Trophoblast cell (in vitro differentiated cells and primary cell): ENCODE measurements at regions not wholly inside any gene's neighbourhood (a gene's known extent, or its start where the extent isn't known, plus 50 kb on each side); places are given as distances from the start of the nearest gene placed in this dataset.

Source experiments
- DNase-seq, 2 donors: peaks; one replicate each; pipeline ENCODE4 v3.0.0-alpha.2; 2016
- H2AFZ ChIP-seq: 2 replicates; pipeline ENCODE4 v1.6.1; 2013; ENCODE audit warnings: low read length, moderate library complexity, mild to moderate bottlenecking; ENCODE audit not compliant: insufficient read depth, poor library complexity
- H2AK5ac ChIP-seq: 2 replicates; pipeline ENCODE4 v1.6.1; 2013; ENCODE audit warnings: mild to moderate bottlenecking, low read length
- H2BK120ac ChIP-seq: 2 replicates; pipeline ENCODE4 v1.6.1; 2013; ENCODE audit warnings: low read length, mild to moderate bottlenecking, moderate library complexity; ENCODE audit not compliant: insufficient read depth, poor library complexity
- H2BK12ac ChIP-seq: 2 replicates; pipeline ENCODE4 v1.6.1; 2013; ENCODE audit warnings: mild to moderate bottlenecking, low read length, moderate library complexity
- H2BK5ac ChIP-seq: 2 replicates; pipeline ENCODE4 v1.6.1; 2013; ENCODE audit warnings: low read length, low read depth, moderate library complexity, mild to moderate bottlenecking; ENCODE audit not compliant: poor library complexity
- H3K14ac ChIP-seq: 2 replicates; pipeline ENCODE4 v1.6.1; 2013; ENCODE audit warnings: mild to moderate bottlenecking, low read length
- H3K18ac ChIP-seq: 2 replicates; pipeline ENCODE4 v1.6.1; 2013; ENCODE audit warnings: mild to moderate bottlenecking, low read length
- H3K23ac ChIP-seq: 2 replicates; pipeline ENCODE4 v1.6.1; 2013; ENCODE audit warnings: low read length
- H3K27ac ChIP-seq: 2 replicates; pipeline ENCODE4 v1.5.1; 2013; ENCODE audit warnings: low read depth, mild to moderate bottlenecking, inconsistent platforms, low read length, moderate library complexity
- H3K27me3 ChIP-seq: 2 replicates; pipeline ENCODE4 v1.6.1; 2013; ENCODE audit warnings: inconsistent platforms, mild to moderate bottlenecking, low read length, moderate library complexity; ENCODE audit not compliant: insufficient read depth
- H3K36me3 ChIP-seq, 2 experiments: 1 replicate in 1 of 2; 2 replicates in 1 of 2; pipeline ENCODE4 v1.6.1; 2013; ENCODE audit warnings: low read length in 2 of 2, mild to moderate bottlenecking in 2 of 2, moderate library complexity in 1 of 2; ENCODE audit not compliant: insufficient read depth in 2 of 2, control insufficient read depth in 1 of 2
- H3K4ac ChIP-seq: 2 replicates; pipeline ENCODE4 v1.6.1; 2013; ENCODE audit warnings: low read depth, mild to moderate bottlenecking, low read length, moderate library complexity
- H3K4me1 ChIP-seq, 2 experiments: 1 replicate in 1 of 2; 2 replicates in 1 of 2; pipeline ENCODE4 v1.6.1; 2013; ENCODE audit warnings: low read length in 2 of 2, mild to moderate bottlenecking in 2 of 2, moderate library complexity in 1 of 2; ENCODE audit not compliant: insufficient read depth in 2 of 2, control insufficient read depth in 1 of 2
- H3K4me2 ChIP-seq: 2 replicates; pipeline ENCODE4 v1.6.1; 2013; ENCODE audit warnings: inconsistent platforms, mild to moderate bottlenecking, low read length, moderate library complexity
- H3K4me3 ChIP-seq: 2 replicates; pipeline ENCODE4 v1.5.1; 2013; ENCODE audit warnings: mild to moderate bottlenecking, low read depth, low read length, inconsistent platforms
- H3K79me1 ChIP-seq: one replicate; pipeline ENCODE4 v1.6.1; 2013; ENCODE audit warnings: low read length
- H3K79me2 ChIP-seq: 2 replicates; pipeline ENCODE4 v1.6.1; 2013; ENCODE audit warnings: low read length, mild to moderate bottlenecking; ENCODE audit not compliant: control insufficient read depth, insufficient read depth, poor library complexity
- H3K9ac ChIP-seq: 2 replicates; pipeline ENCODE4 v1.6.1; 2013; ENCODE audit warnings: mild to moderate bottlenecking, low read length
- H3K9me3 ChIP-seq: 2 replicates; pipeline ENCODE4 v1.6.1; 2013; ENCODE audit warnings: low read depth, mild to moderate bottlenecking, control low read depth, inconsistent platforms, low read length; ENCODE audit not compliant: insufficient read depth
- H4K12ac ChIP-seq: 2 replicates; pipeline ENCODE4 v1.6.1; 2013; ENCODE audit warnings: low read depth, mild to moderate bottlenecking, low read length, moderate library complexity
- H4K8ac ChIP-seq: 2 replicates; pipeline ENCODE4 v1.6.1; 2013; ENCODE audit warnings: low read depth, mild to moderate bottlenecking, low read length, moderate library complexity
- H4K91ac ChIP-seq: one replicate; pipeline ENCODE4 v1.6.1; 2013; ENCODE audit warnings: low read depth, mild to moderate bottlenecking, low read length, moderate library complexity
- WGBS: extraction: QIAGEN DNeasy Blood & Tissue Kit; methylation state at CpG from one replicate; pipeline ENCODE4 v1.1.7; 2013; ENCODE audit warnings: missing lambda C conversion rate; ENCODE audit not compliant: insufficient read length, insufficient coverage; ENCODE audit errors: extremely low coverage; 5-methylcytosine and 5-hydroxymethylcytosine counted together

DNA sequence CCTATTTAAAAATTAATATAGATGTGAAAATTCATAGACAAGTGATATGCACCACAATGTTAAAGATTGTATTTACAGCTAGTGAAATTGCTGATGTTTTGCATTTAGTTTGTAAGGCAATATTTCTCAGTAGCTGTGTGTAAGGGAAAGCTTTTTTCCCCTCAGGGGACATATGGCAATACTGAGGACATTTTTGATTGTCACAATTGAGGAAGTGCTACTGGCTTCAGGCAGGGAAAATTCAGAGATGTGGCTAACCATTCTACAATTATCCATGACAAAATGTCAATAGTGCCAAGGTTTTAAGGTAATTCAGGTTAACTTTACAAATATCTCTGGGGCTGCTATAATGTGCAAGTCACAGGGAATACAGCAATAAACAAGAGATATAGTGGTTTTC lies 66.1 kb upstream of the IL15 start:
- H3K79me1 ChIP-seq, result no peaks in the 10 kb centered on the region
- H3K18ac ChIP-seq, result no peak overlapping the region
- no peak overlapping the region for H3K14ac ChIP-seq
- no peak overlapping the region for H2AK5ac ChIP-seq
- no peak overlapping the region for H2BK12ac ChIP-seq
- H3K4me1 ChIP-seq, result no peaks in the 10 kb centered on the region
- H4K91ac ChIP-seq, result no peak overlapping the region
- no peak overlapping the region for H2BK120ac ChIP-seq
- H3K79me2 ChIP-seq, result no peaks in the 10 kb centered on the region
- no peak overlapping the region for H2BK5ac ChIP-seq
- H3K23ac ChIP-seq, result no peak overlapping the region
- H4K12ac ChIP-seq, result no peak overlapping the region
- H3K4me3 ChIP-seq, result no peak overlapping the region
- no peak overlapping the region for H3K9ac ChIP-seq
- H3K4me2 ChIP-seq, result no peak overlapping the region
- H4K8ac ChIP-seq, result no peak overlapping the region
- peak in 1 of 2 donors; percentile 9 for DNase-seq
- H3K27ac ChIP-seq, result no peak overlapping the region
- no peaks in the 10 kb centered on the region for H3K36me3 ChIP-seq
- H3K9me3 ChIP-seq, result no peaks in the 10 kb centered on the region
- H3K27me3 ChIP-seq, result no peaks in the 10 kb centered on the region
- no peak overlapping the region for H3K4ac ChIP-seq
- H2AFZ ChIP-seq, result no peak overlapping the region

DNA sequence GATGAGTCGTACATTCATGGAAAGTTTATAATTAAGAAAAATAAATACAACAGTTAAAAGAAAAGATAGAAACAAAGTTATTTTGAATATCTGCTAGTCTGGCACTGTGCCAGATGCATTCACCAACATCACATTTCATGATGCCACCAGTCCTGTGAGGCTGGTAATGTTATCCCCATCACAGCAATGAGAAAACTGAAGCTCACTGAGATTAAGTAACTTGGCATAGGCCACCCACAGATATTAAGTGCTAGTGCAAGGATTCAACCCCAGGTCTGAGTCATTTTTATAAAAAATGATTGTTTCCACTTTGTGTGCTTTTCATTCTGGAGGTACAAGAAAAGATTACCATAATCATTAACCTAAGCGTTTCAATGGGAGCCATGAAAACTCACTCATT lies 65.0 kb upstream of the IL15 start:
- H3K36me3 ChIP-seq, result no peaks in the 10 kb centered on the region
- no peak overlapping the region for H4K91ac ChIP-seq
- H3K4me3 ChIP-seq, result no peak overlapping the region
- no peak overlapping the region for H2BK120ac ChIP-seq
- H3K23ac ChIP-seq, result no peak overlapping the region
- H3K4ac ChIP-seq, result no peak overlapping the region
- no peaks in the 10 kb centered on the region for H3K79me1 ChIP-seq
- no peak overlapping the region for H2AFZ ChIP-seq
- no CpG with 5 or more reads among the region's 2 CpGs for WGBS
- no peak overlapping the region for H3K4me2 ChIP-seq
- H3K27me3 ChIP-seq, result no peaks in the 10 kb centered on the region
- no peak overlapping the region for H4K8ac ChIP-seq
- no peak overlapping the region for H4K12ac ChIP-seq
- no peak overlapping the region for H2BK5ac ChIP-seq
- no peak overlapping the region for H3K14ac ChIP-seq
- no peak overlapping the region for H2AK5ac ChIP-seq
- no peaks in the 10 kb centered on the region for H3K79me2 ChIP-seq
- no peak overlapping the region for H3K27ac ChIP-seq
- H3K9ac ChIP-seq, result no peak overlapping the region
- no peak for DNase-seq
- no peak overlapping the region for H3K18ac ChIP-seq
- no peaks in the 10 kb centered on the region for H3K4me1 ChIP-seq
- no peaks in the 10 kb centered on the region for H3K9me3 ChIP-seq
- no peak overlapping the region for H2BK12ac ChIP-seq

DNA sequence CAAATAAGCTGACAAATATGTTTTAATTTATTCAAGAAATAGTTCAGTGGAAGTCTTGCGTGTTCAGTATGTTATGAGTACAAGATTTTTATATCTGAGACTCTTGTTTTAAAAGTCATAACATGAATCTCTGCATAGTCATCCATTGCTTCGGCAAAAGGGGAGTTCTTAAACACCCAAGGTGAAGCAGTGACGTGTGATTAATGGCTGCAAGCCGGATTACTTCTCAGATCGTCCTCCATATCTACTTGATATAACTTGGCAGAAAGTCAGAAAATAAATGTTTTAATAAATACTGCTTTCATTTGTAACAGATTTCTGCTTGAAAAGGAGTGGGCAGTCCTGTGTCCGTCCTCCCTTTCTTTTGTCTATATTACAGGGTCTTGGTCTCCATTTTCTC lies 64.6 kb upstream of the IL15 start:
- H3K4ac ChIP-seq, result no peak overlapping the region
- H4K12ac ChIP-seq, result no peak overlapping the region
- H3K9ac ChIP-seq, result no peak overlapping the region
- no peaks in the 10 kb centered on the region for H3K27me3 ChIP-seq
- H3K79me2 ChIP-seq, result no peaks in the 10 kb centered on the region
- no peak overlapping the region for H3K4me3 ChIP-seq
- no peak overlapping the region for H2BK120ac ChIP-seq
- no peak overlapping the region for H3K18ac ChIP-seq
- H4K91ac ChIP-seq, result no peak overlapping the region
- H4K8ac ChIP-seq, result no peak overlapping the region
- no peaks in the 10 kb centered on the region for H3K79me1 ChIP-seq
- no peak overlapping the region for H2AFZ ChIP-seq
- H3K4me2 ChIP-seq, result no peak overlapping the region
- no peak overlapping the region for H3K14ac ChIP-seq
- no peak overlapping the region for H3K23ac ChIP-seq
- H3K27ac ChIP-seq, result no peak overlapping the region
- H2BK5ac ChIP-seq, result no peak overlapping the region
- H3K36me3 ChIP-seq, result no peaks in the 10 kb centered on the region
- H3K9me3 ChIP-seq, result no peaks in the 10 kb centered on the region
- H2BK12ac ChIP-seq, result no peak overlapping the region
- DNase-seq, result no peak
- no peak overlapping the region for H2AK5ac ChIP-seq
- no peaks in the 10 kb centered on the region for H3K4me1 ChIP-seq
- no CpG with 5 or more reads among the region's 6 CpGs for WGBS

DNA sequence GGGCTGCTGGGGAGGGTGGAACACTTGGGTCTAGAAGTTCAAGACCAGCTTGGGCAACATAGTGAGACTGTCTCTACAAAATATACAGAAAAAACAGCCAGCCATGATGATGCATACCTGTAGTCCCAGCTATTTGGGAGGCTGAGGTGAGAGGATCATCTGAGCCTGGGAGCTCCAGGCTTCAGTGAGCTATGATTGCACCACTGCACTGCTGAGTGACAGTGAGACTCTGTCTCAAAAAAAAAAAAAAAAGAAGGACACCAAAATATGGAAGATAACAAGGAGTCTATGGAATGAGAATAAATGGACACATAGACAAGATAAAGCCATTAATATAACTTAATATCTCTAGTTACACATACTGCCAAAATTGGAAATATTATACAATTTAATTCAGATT lies 62.7 kb upstream of the IL15 start:
- H3K79me2 ChIP-seq, result no peaks in the 10 kb centered on the region
- no peaks in the 10 kb centered on the region for H3K36me3 ChIP-seq
- H4K12ac ChIP-seq, result no peak overlapping the region
- H3K79me1 ChIP-seq, result no peaks in the 10 kb centered on the region
- H3K27ac ChIP-seq, result no peak overlapping the region
- no peak overlapping the region for H4K8ac ChIP-seq
- H2BK5ac ChIP-seq, result no peak overlapping the region
- no peak overlapping the region for H3K23ac ChIP-seq
- no peak overlapping the region for H3K14ac ChIP-seq
- no peak overlapping the region for H2BK120ac ChIP-seq
- no peaks in the 10 kb centered on the region for H3K4me1 ChIP-seq
- H3K27me3 ChIP-seq, result no peaks in the 10 kb centered on the region
- H4K91ac ChIP-seq, result no peak overlapping the region
- H3K9ac ChIP-seq, result no peak overlapping the region
- DNase-seq, result no peak
- H3K4me3 ChIP-seq, result no peak overlapping the region
- no peak overlapping the region for H2AK5ac ChIP-seq
- H3K4me2 ChIP-seq, result no peak overlapping the region
- no peaks in the 10 kb centered on the region for H3K9me3 ChIP-seq
- no peak overlapping the region for H2BK12ac ChIP-seq
- no peak overlapping the region for H2AFZ ChIP-seq
- H3K18ac ChIP-seq, result no peak overlapping the region
- no peak overlapping the region for H3K4ac ChIP-seq

DNA sequence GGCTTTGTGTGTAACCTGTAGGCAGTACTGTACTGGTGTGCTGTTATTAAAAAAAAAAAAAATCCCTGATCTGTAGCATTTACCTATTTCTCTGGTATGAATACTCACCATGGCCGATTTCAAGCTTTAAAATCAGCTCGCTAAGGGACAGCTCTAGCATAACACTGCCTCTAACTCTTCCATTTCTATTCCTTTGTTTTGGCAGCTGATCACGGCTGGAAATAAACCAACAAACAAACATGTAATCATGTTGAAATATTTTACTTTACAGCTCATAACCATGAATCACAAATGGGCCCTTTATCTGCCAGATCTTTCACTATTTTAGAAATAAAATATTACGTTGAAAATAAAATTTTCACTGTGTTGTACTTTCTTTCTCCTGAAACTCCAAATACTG lies 60.5 kb upstream of the IL15 start:
- Histone ChIP-seq H2BK120ac (no peak overlapping the region), H2AFZ (no peak overlapping the region), H3K14ac (no peak overlapping the region), H3K4ac (no peak overlapping the region), H3K9me3 (no peaks in the 10 kb centered on the region), H3K79me2 (no peaks in the 10 kb centered on the region), H3K9ac (no peak overlapping the region), H3K23ac (no peak overlapping the region), H2AK5ac (no peak overlapping the region), H3K4me3 (no peak overlapping the region), H3K4me1 (no peaks in the 10 kb centered on the region), H3K18ac (no peak overlapping the region), H3K36me3 (no peaks in the 10 kb centered on the region), H3K4me2 (no peak overlapping the region), H4K8ac (no peak overlapping the region), H4K12ac (no peak overlapping the region), H2BK12ac (no peak overlapping the region), H2BK5ac (no peak overlapping the region), H3K27me3 (no peaks in the 10 kb centered on the region), H3K79me1 (no peaks in the 10 kb centered on the region), H3K27ac (no peak overlapping the region), H4K91ac (no peak overlapping the region)
- no peak for DNase-seq
- WGBS, result no CpG with 5 or more reads among the region's 4 CpGs
